Activated T-cell treated with anti-CD3 and anti-CD28 coated beads, Interleukin-2, amount 50 U/mL, for 4 hours (primary cell): ENCODE measurements at regions not wholly inside any gene's neighbourhood (a gene's known extent, or its start where the extent isn't known, plus 50 kb on each side); places are given as distances from the start of the nearest gene placed in this dataset.

ENCODE experiments used
- ATAC-seq, 2 donors: fragments of 200-7000 bp; cut with Tn5 transposase; one replicate each; pipeline ENCODE4 v1.10.0; 2021
- DNase-seq: peaks from one replicate; pipeline ENCODE4 v3.0.0-alpha.2; 2020
- H3K27me3 Mint-ChIP-seq: one replicate; pipeline ENCODE4 v1.8.0; 2021; ENCODE audit warnings: low read depth, mixed read lengths
- H3K36me3 Mint-ChIP-seq: one replicate; pipeline ENCODE4 v1.8.0; 2022; ENCODE audit warnings: mixed read lengths; ENCODE audit not compliant: insufficient read depth
- H3K4me1 Mint-ChIP-seq: one replicate; pipeline ENCODE4 v1.8.0; 2021; ENCODE audit warnings: low read depth, mixed read lengths
- H3K4me3 Mint-ChIP-seq: one replicate; pipeline ENCODE4 v1.8.0; 2021; ENCODE audit warnings: mild to moderate bottlenecking, moderate library complexity, mixed read lengths
- H3K9me3 Mint-ChIP-seq: one replicate; pipeline ENCODE4 v1.8.0; 2021; ENCODE audit warnings: mixed read lengths

DNA sequence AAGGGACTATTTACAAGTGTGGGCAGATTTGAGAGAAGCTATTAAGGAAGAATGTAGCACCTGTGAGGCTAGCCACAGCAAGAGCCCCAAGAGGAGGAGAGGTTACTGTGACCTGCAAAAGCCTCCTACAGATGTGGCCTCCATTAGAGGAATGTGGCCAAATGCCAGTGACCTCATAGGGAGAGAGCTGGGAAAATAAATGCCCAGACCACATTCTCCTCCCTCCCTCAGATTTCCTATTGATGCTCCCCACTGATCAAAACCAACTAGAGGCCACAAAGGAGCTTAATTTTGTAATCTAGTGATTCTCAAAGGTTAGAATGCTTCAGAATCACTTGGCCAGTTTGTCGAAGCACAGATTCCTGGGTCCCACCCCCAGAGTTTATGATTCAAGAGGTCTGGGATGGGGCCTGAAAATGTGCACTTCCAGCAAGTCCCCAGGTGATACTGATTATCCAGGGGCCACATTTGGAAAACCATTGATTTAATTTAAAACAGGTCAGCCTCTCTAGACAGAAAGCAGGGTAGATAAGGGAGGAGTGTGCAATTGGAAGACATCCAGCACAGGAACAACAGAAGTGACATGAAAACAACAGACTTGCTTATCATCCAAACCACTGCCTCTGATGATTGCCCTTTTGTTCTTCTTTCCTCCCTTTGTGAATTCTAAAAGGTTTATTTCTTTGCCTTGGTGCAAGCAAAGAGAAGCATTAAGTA lies 61.2 kb upstream of the RBBP8 start:
- H3K9me3 Mint-ChIP-seq = no peaks in the 10 kb centered on the region
- DNase-seq (no peak), ATAC-seq (no peak)
- no peaks in the 10 kb centered on the region for H3K36me3 Mint-ChIP-seq
- peaks cover 10% of the 10 kb centered on the region for H3K27me3 Mint-ChIP-seq
- peaks cover 7% of the 10 kb centered on the region for H3K4me1 Mint-ChIP-seq
- no peak overlapping the region for H3K4me3 Mint-ChIP-seq

DNA sequence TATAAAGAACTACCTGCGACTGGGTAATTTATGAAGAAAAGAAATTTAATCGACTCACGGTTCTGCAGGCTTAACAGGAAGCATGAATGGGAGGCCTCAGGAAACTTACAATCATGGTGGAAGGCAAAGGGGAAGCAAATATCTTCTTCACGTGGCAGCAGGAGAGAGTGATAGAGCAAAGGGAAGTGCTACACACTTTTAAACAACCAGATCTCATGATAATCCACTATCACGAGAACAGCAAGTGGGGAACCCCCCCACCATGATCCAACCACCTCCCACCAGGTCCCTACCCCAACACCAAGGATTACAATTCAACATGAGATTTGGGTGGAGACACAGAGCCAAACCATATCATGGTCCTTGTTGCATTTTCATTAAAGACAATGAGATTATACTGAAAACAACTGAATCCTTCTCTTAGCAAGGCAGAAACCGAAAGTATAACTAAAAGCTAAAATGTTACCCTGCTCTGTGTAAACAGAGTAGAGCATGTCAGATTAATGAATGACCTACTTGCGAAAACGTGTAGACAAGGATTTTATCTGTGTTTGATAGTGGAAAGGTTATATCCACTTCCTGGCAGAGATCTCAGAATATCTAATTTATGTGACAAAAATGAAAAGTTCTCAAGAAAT lies 60.1 kb upstream of the RBBP8 start:
- H3K4me3 Mint-ChIP-seq = peak overlapping the region; percentile 40
- no peak for DNase-seq

DNA sequence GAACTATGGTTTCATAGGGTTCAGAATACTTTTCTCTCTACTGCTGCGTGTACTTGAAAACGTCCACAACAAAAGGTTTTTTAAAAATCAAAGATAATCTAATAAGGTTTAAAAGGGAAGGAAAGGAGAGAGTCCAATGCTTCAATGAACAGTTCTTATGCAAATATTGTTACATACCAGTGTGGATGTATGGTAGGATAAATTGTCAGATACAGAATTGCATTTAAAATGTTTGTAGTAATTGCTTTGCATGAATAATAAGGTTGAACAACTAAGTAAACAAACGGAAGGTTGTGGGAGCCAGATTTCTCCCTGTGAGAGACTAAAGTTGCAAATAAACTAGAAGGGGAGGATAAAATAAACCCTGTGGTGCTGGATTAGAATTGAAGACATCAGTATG lies 53.8 kb upstream of the RBBP8 start:
- ATAC-seq (no peak), DNase-seq (no peak)
- H3K9me3 Mint-ChIP-seq = no peaks in the 10 kb centered on the region
- H3K4me3 Mint-ChIP-seq = no peak overlapping the region
- H3K27me3 Mint-ChIP-seq = peaks cover 3% of the 10 kb centered on the region
- H3K36me3 Mint-ChIP-seq = no peaks in the 10 kb centered on the region
- no peaks in the 10 kb centered on the region for H3K4me1 Mint-ChIP-seq

More for the DNA sequence above, 60.1 kb upstream of the RBBP8 start:
- Mint-ChIP-seq H3K4me1 (peaks cover 7% of the 10 kb centered on the region), H3K27me3 (peaks cover 7% of the 10 kb centered on the region), H3K9me3 (no peaks in the 10 kb centered on the region), H3K36me3 (no peaks in the 10 kb centered on the region)
- ATAC-seq = peak; percentile 56 to 58

DNA sequence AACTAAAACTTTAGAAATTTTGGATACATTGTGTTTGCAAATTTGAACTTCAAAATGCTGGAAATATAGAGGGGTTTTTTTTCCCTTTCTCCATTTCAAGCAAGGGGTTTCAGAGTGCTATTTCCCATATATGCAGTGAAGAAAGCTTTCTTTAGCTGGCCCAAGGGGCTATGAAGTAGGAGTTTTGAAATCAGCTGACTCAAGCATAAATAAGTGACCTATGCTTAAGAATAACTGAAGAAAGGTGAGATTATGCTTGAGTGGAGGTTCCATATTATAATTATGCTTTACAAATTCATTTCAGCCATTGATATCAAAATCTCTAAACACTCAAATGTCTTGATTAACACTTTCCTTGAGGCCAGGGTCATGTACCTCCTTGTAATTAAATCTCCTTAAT lies 51.0 kb upstream of the RBBP8 start:
- ATAC-seq (no peak), DNase-seq (no peak)
- Mint-ChIP-seq H3K9me3 (no peaks in the 10 kb centered on the region), H3K4me3 (no peak overlapping the region), H3K27me3 (peaks cover 17% of the 10 kb centered on the region), H3K36me3 (no peaks in the 10 kb centered on the region), H3K4me1 (no peaks in the 10 kb centered on the region)

DNA sequence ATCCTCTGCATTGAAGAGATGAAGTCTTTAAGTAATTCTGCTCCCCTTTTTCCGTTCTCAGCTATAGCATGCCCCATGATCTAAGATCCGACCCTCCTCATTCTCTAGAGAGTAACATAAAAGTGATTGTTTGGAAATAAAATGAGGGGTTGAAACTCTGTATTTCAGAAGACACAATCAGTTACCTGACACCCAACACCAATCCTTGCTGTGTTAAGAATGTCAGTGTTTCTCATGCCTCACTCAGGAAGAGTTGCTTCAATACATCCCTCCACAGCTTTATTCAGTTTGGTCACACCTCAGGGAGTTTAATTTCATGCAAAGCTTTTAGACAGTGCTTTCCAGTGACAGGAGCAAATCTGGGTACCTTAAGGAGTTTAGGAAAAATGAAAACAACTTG lies 49.9 kb upstream of the RBBP8 start:
- no peak for ATAC-seq
- no peaks in the 10 kb centered on the region for H3K4me1 Mint-ChIP-seq
- H3K27me3 Mint-ChIP-seq = peaks cover 22% of the 10 kb centered on the region
- no peak overlapping the region for H3K4me3 Mint-ChIP-seq
- H3K9me3 Mint-ChIP-seq = no peaks in the 10 kb centered on the region
- DNase-seq = no peak
- H3K36me3 Mint-ChIP-seq = no peaks in the 10 kb centered on the region
